Chondrocyte (in vitro differentiated cells): ENCODE measurements at regions not wholly inside any gene's neighbourhood (a gene's known extent, or its start where the extent isn't known, plus 50 kb on each side); places are given as distances from the start of the nearest gene placed in this dataset.

Experiments used
- DNase-seq: peaks from one replicate; pipeline ENCODE4 v3.0.0; 2021; ENCODE audit warnings: mixed read lengths, low spot score
- H3K27ac Mint-ChIP-seq: one replicate; pipeline ENCODE4 v1.8.0; 2021; ENCODE audit warnings: mild to moderate bottlenecking, moderate library complexity, mixed read lengths; ENCODE audit not compliant: unreplicated experiment
- H3K27me3 Mint-ChIP-seq: 2 replicates; pipeline ENCODE4 v1.8.0; 2021; ENCODE audit warnings: low read depth, mixed read lengths
- H3K36me3 Mint-ChIP-seq: 2 replicates; pipeline ENCODE4 v1.8.0; 2021; ENCODE audit warnings: low read depth, mixed read lengths
- H3K4me1 Mint-ChIP-seq: 2 replicates; pipeline ENCODE4 v1.8.0; 2021; ENCODE audit warnings: low read depth, mild to moderate bottlenecking, mixed read lengths
- H3K4me3 Mint-ChIP-seq: one replicate; pipeline ENCODE4 v1.8.0; 2021; ENCODE audit warnings: mild to moderate bottlenecking, moderate library complexity, mixed read lengths; ENCODE audit not compliant: unreplicated experiment
- H3K9me3 Mint-ChIP-seq: 2 replicates; pipeline ENCODE4 v1.8.0; 2021; ENCODE audit warnings: low read depth, mixed read lengths
- TF ChIP-seq, protein P1 (sequence below): fragments of 200-600 bp; sonication (generic); IDR thresholded peaks from 2 replicates; pipeline ENCODE4 v1.5.0; 2021; ENCODE audit warnings: antibody characterized with exemption, mild to moderate bottlenecking, moderate library complexity

DNA sequence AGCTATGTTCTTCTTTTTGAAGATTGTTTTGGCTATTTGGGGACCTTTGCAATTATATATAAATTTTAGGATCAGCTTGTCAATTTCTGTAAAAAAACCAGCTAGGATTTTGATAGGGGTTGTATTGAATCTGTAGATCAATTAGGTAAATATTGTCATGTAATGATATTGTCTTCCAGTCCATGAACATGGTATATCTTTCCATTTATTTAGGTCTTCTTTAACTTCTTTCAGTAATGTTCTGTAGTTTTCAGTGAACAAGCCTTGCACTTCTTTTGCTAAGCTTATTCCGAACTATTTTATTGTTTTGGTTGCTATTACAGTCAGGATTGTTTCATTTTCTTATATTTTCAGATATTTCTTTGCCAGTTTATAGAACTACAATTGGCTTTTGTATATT lies 175.8 kb upstream of the RARB start:
- Mint-ChIP-seq H3K4me1 (peaks cover 10% of the 10 kb centered on the region), H3K9me3 (peaks cover 44% of the 10 kb centered on the region), H3K4me3 (no peak overlapping the region), H3K36me3 (peaks cover 17% of the 10 kb centered on the region), H3K27ac (no peak overlapping the region), H3K27me3 (no peaks in the 10 kb centered on the region)
- no peak for DNase-seq
- TF ChIP-seq, protein P1, sequence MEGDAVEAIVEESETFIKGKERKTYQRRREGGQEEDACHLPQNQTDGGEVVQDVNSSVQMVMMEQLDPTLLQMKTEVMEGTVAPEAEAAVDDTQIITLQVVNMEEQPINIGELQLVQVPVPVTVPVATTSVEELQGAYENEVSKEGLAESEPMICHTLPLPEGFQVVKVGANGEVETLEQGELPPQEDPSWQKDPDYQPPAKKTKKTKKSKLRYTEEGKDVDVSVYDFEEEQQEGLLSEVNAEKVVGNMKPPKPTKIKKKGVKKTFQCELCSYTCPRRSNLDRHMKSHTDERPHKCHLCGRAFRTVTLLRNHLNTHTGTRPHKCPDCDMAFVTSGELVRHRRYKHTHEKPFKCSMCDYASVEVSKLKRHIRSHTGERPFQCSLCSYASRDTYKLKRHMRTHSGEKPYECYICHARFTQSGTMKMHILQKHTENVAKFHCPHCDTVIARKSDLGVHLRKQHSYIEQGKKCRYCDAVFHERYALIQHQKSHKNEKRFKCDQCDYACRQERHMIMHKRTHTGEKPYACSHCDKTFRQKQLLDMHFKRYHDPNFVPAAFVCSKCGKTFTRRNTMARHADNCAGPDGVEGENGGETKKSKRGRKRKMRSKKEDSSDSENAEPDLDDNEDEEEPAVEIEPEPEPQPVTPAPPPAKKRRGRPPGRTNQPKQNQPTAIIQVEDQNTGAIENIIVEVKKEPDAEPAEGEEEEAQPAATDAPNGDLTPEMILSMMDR: no peak

- TF ChIP-seq, protein P1: no peak
- peaks cover 18% of the 10 kb centered on the region for H3K9me3 Mint-ChIP-seq
- no peak for DNase-seq
- H3K4me1 Mint-ChIP-seq: peaks cover 32% of the 10 kb centered on the region
- peaks cover 3% of the 10 kb centered on the region for H3K36me3 Mint-ChIP-seq
- H3K27me3 Mint-ChIP-seq: no peaks in the 10 kb centered on the region
- H3K27ac Mint-ChIP-seq: no peak overlapping the region
- no peak overlapping the region for H3K4me3 Mint-ChIP-seq
These were observed 171.0 kb upstream of the RARB start for GRCh38 chr3:25257026-25257425.

- Mint-ChIP-seq H3K9me3 (peaks cover 5% of the 10 kb centered on the region), H3K4me3 (peak overlapping the region; percentile 0), H3K4me1 (peaks cover 32% of the 10 kb centered on the region), H3K36me3 (no peaks in the 10 kb centered on the region), H3K27me3 (no peaks in the 10 kb centered on the region), H3K27ac (peak overlapping the region; percentile 77)
- no peak for DNase-seq
- TF ChIP-seq, protein P1: no peak
These were observed 168.2 kb upstream of the RARB start for GRCh38 chr3:25259871-25260270.

DNA sequence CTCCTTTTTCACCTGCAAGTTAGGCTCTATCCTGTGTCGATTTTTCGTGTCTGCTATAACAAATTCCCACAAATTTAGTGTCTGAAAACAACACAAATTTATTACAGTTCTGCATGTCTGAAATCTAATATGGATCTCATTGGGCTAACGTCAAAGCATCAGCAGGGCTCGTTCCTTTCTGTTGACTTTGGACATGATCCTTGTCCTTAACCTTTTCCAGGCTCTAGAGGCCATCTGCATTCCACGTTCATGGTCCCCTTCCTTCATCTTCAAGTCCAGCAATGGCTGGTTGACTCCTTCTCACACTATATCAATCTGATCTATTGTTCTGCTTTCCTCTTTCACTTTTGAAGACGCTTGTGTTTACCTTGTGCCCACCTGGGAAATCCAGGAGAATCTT lies 165.7 kb upstream of the RARB start:
- no peak overlapping the region for H3K4me3 Mint-ChIP-seq
- peaks cover 30% of the 10 kb centered on the region for H3K4me1 Mint-ChIP-seq
- H3K27ac Mint-ChIP-seq: no peak overlapping the region
- no peaks in the 10 kb centered on the region for H3K27me3 Mint-ChIP-seq
- TF ChIP-seq, protein P1: no peak
- H3K36me3 Mint-ChIP-seq: no peaks in the 10 kb centered on the region
- DNase-seq: no peak
- H3K9me3 Mint-ChIP-seq: peaks cover 5% of the 10 kb centered on the region

- H3K27me3 Mint-ChIP-seq: no peaks in the 10 kb centered on the region
- peaks cover 21% of the 10 kb centered on the region for H3K4me1 Mint-ChIP-seq
- H3K4me3 Mint-ChIP-seq: no peak overlapping the region
- H3K27ac Mint-ChIP-seq: no peak overlapping the region
- TF ChIP-seq, protein P1: no peak
- no peaks in the 10 kb centered on the region for H3K36me3 Mint-ChIP-seq
- no peak for DNase-seq
- H3K9me3 Mint-ChIP-seq: no peaks in the 10 kb centered on the region
These were observed 162.8 kb upstream of the RARB start for GRCh38 chr3:25265284-25265683.
